Neural cell (in vitro differentiated cells): ENCODE measurements at regions not wholly inside any gene's neighbourhood (a gene's known extent, or its start where the extent isn't known, plus 50 kb on each side); places are given as distances from the start of the nearest gene placed in this dataset.

Experiments
- H2AFZ ChIP-seq: fragments of 200-600, 300-800 bp; sonication (generic), shearing (Covaris generic); 2 replicates; pipeline ENCODE4 v1.6.0; 2014; ENCODE audit warnings: low read depth, mild to moderate bottlenecking, antibody characterized with exemption, low read length, moderate library complexity
- H3F3A ChIP-seq: fragments of 200-600 bp; shearing (Covaris generic); 2 replicates; pipeline ENCODE4 v1.6.1; 2016; ENCODE audit warnings: mild to moderate bottlenecking, moderate library complexity, mixed read lengths, antibody characterized with exemption, low read length; ENCODE audit not compliant: insufficient read depth, poor library complexity, severe bottlenecking
- H3K27ac ChIP-seq: fragments of 200-600, 300-800 bp; sonication (generic), shearing (Covaris generic); 2 replicates; pipeline ENCODE4 v1.5.1; 2014; ENCODE audit warnings: mild to moderate bottlenecking, low read length, moderate library complexity
- H3K27me3 ChIP-seq: fragments of 300-800, 200-600 bp; sonication (generic), shearing (Covaris generic); 2 replicates; pipeline ENCODE4 v1.6.0; 2014; ENCODE audit warnings: mild to moderate bottlenecking, low read depth, low read length, moderate library complexity; ENCODE audit not compliant: insufficient read depth
- H3K36me3 ChIP-seq: fragments of 300-800, 200-600 bp; sonication (generic), shearing (Covaris generic); 2 replicates; pipeline ENCODE4 v1.5.1; 2014; ENCODE audit warnings: mild to moderate bottlenecking, antibody characterized with exemption, low read length, moderate library complexity; ENCODE audit not compliant: insufficient read depth
- H3K4me2 ChIP-seq: fragments of 300-800, 200-600 bp; sonication (generic), shearing (Covaris generic); 2 replicates; pipeline ENCODE4 v1.6.0; 2014; ENCODE audit warnings: mild to moderate bottlenecking, low read length
- H3K4me3 ChIP-seq: fragments of 300-800, 200-600 bp; sonication (generic), shearing (Covaris generic); 2 replicates; pipeline ENCODE4 v1.5.1; 2014; ENCODE audit warnings: mild to moderate bottlenecking, low read length, moderate library complexity
- H3K79me2 ChIP-seq: fragments of 200-600 bp; shearing (Covaris generic); replicated peaks from 2 replicates; pipeline ENCODE4 v1.6.0; 2014; ENCODE audit warnings: mild to moderate bottlenecking, low read length, moderate library complexity; ENCODE audit not compliant: insufficient read depth
- H3K9ac ChIP-seq: fragments of 300-800, 200-600 bp; sonication (generic), shearing (Covaris generic); 2 replicates; pipeline ENCODE4 v1.6.1; 2016; ENCODE audit warnings: mild to moderate bottlenecking, low read length, mixed read lengths
- H3K9me2 ChIP-seq: fragments of 200-600 bp; shearing (Covaris generic); 2 replicates; pipeline ENCODE4 v1.6.1; 2016; ENCODE audit warnings: mild to moderate bottlenecking, low read length, mixed read lengths; ENCODE audit not compliant: insufficient read depth
- H3K9me3 ChIP-seq: fragments of 200-600, 300-800 bp; sonication (generic), shearing (Covaris generic); 2 replicates; pipeline ENCODE4 v1.6.1; 2016; ENCODE audit warnings: mild to moderate bottlenecking, mixed run types, low read length, moderate library complexity, mixed read lengths
- H4K20me1 ChIP-seq: fragments of 200-600 bp; shearing (Covaris generic); 2 replicates; pipeline ENCODE4 v1.6.1; 2016; ENCODE audit warnings: mild to moderate bottlenecking, mixed run types; ENCODE audit not compliant: insufficient read depth
- CTCF ChIP-seq: fragments of 450-650 bp; IDR thresholded peaks from 2 replicates; pipeline ENCODE4 v1.5.1; 2014; ENCODE audit warnings: antibody characterized with exemption, mild to moderate bottlenecking, moderate library complexity; ENCODE audit not compliant: poor library complexity, severe bottlenecking
- EP300 ChIP-seq: fragments of 450-650 bp; conservative IDR thresholded peaks from 2 replicates; pipeline ENCODE4 v1.6.1; 2014; ENCODE audit warnings: antibody characterized with exemption, mild to moderate bottlenecking, moderate library complexity; ENCODE audit not compliant: poor library complexity, severe bottlenecking
- EZH2 ChIP-seq: fragments of 200-600, 300-800 bp; shearing (Covaris generic), sonication (generic); IDR thresholded peaks from 2 replicates; pipeline ENCODE4 v1.6.1; 2014; ENCODE audit warnings: antibody characterized with exemption, low read length, borderline replicate concordance, mild to moderate bottlenecking; ENCODE audit not compliant: insufficient read depth, poor library complexity, severe bottlenecking
- MXI1 ChIP-seq: fragments of 450-650 bp; conservative IDR thresholded peaks from 2 replicates; pipeline ENCODE4 v1.6.1; 2014; ENCODE audit warnings: antibody characterized with exemption, mild to moderate bottlenecking; ENCODE audit not compliant: poor library complexity, severe bottlenecking
- POLR2AphosphoS5 ChIP-seq: IDR thresholded peaks from 2 replicates; pipeline ENCODE4 v1.6.1; 2012
- RAD21 ChIP-seq: fragments of 450-650 bp; conservative IDR thresholded peaks from 2 replicates; pipeline ENCODE4 v1.6.1; 2014; ENCODE audit warnings: antibody characterized with exemption, mild to moderate bottlenecking, moderate library complexity
- REST ChIP-seq: IDR thresholded peaks from 2 replicates; pipeline ENCODE4 v1.6.1; 2012; ENCODE audit warnings: borderline replicate concordance
- SMC3 ChIP-seq: fragments of 450-650 bp; conservative IDR thresholded peaks from 2 replicates; pipeline ENCODE4 v1.6.1; 2014; ENCODE audit warnings: antibody characterized with exemption, mild to moderate bottlenecking, moderate library complexity; ENCODE audit not compliant: poor library complexity
- TAF1 ChIP-seq: IDR thresholded peaks from 2 replicates; pipeline ENCODE4 v1.6.1; 2012; ENCODE audit warnings: low read depth

GRCh38 chr15:95655089-95655607 is 675.4 kb upstream of the NR2F2 start:
- H3K27ac ChIP-seq, result no peak overlapping the region
- TF ChIP-seq EP300, result no peak
- TF ChIP-seq EZH2, result no peak
- no peak for TF ChIP-seq TAF1
- TF ChIP-seq RAD21, result no peak
- TF ChIP-seq REST, result no peak
- no peak for TF ChIP-seq CTCF
- no peak for TF ChIP-seq MXI1
- TF ChIP-seq SMC3, result no peak
- TF ChIP-seq POLR2AphosphoS5, result no peak
- H3K4me3 ChIP-seq, result no peak overlapping the region
- H3K36me3 ChIP-seq, result no peaks in the 10 kb centered on the region
- H3K9me3 ChIP-seq, result no peaks in the 10 kb centered on the region
- H3F3A ChIP-seq, result no peaks in the 10 kb centered on the region
- H3K27me3 ChIP-seq, result no peaks in the 10 kb centered on the region
- H3K4me2 ChIP-seq, result no peak overlapping the region
- no peaks in the 10 kb centered on the region for H4K20me1 ChIP-seq
- no peak overlapping the region for H2AFZ ChIP-seq
- H3K79me2 ChIP-seq, result no peaks in the 10 kb centered on the region
- H3K9me2 ChIP-seq, result no peaks in the 10 kb centered on the region
- H3K9ac ChIP-seq, result no peak overlapping the region

GRCh38 chr15:95656595-95656994 is 673.9 kb upstream of the NR2F2 start:
- no peaks in the 10 kb centered on the region for H3K79me2 ChIP-seq
- no peaks in the 10 kb centered on the region for H3K27me3 ChIP-seq
- no peak overlapping the region for H2AFZ ChIP-seq
- H3K9ac ChIP-seq, result no peak overlapping the region
- no peaks in the 10 kb centered on the region for H3F3A ChIP-seq
- TF ChIP-seq CTCF (no peak), EZH2 (no peak), POLR2AphosphoS5 (no peak), REST (no peak), MXI1 (no peak), RAD21 (no peak), EP300 (no peak), SMC3 (no peak)
- H3K4me2 ChIP-seq, result no peak overlapping the region
- H3K36me3 ChIP-seq, result no peaks in the 10 kb centered on the region
- no peak overlapping the region for H3K4me3 ChIP-seq
- no peaks in the 10 kb centered on the region for H3K9me2 ChIP-seq
- H4K20me1 ChIP-seq, result no peaks in the 10 kb centered on the region
- no peak overlapping the region for H3K27ac ChIP-seq
- no peaks in the 10 kb centered on the region for H3K9me3 ChIP-seq
